Ovary (tissue), 7 donors: ENCODE measurements at regions not wholly inside any gene's neighbourhood (a gene's known extent, or its start where the extent isn't known, plus 50 kb on each side); places are given as distances from the start of the nearest gene placed in this dataset.

Experiments used
- DNase-seq, 5 donors: peaks; one replicate each; pipeline ENCODE4 v3.0.0-alpha.2; 2019 to 2020
- H3K27ac ChIP-seq, 2 donors: fragments of 200-600 bp; one replicate each; pipeline versions ENCODE4 v1.5.1 to v1.8.0; 2019 to 2022
- H3K27me3 ChIP-seq: fragments of 200-600 bp; one replicate; pipeline ENCODE4 v1.8.0; 2022
- H3K36me3 ChIP-seq: fragments of 200-600 bp; sonication (generic); one replicate; pipeline ENCODE4 v1.5.1; 2019
- H3K4me1 ChIP-seq: one replicate; pipeline ENCODE4 v1.8.1; 2013; ENCODE audit warnings: mild to moderate bottlenecking, moderate library complexity; ENCODE audit not compliant: insufficient read depth
- H3K4me3 ChIP-seq: fragments of 200-600 bp; sonication (generic); one replicate; pipeline ENCODE4 v1.5.1; 2017
- H3K9me3 ChIP-seq, 2 donors: fragments of 200-600 bp in 1 of 2; sonication (generic) in 1 of 2; one replicate each; pipeline versions ENCODE4 v1.5.1 to v1.8.1; 2013 to 2019; ENCODE audit warnings: mild to moderate bottlenecking in 1 of 2, moderate library complexity in 1 of 2
- EP300 ChIP-seq: sonication (generic); formaldehyde crosslinking; IDR thresholded peaks from one replicate; pipeline ENCODE4 v1.6.1; 2017; ENCODE audit warnings: antibody characterized with exemption
- POLR2A ChIP-seq: fragments of 450-650 bp; IDR thresholded peaks from one replicate; pipeline ENCODE4 v1.6.1; 2017; ENCODE audit warnings: antibody characterized with exemption, mild to moderate bottlenecking, moderate library complexity
- WGBS, 3 donors: extraction: QIAGEN DNeasy Blood & Tissue Kit in 1 of 3; methylation state at CpG; one replicate each; pipeline versions ENCODE4 v1.1.5 to v1.1.7; 2013 to 2017; 5-methylcytosine and 5-hydroxymethylcytosine counted together
- intact Hi-C, 4 donors: fragments of 100-400 bp; cut with DNase I; formaldehyde crosslinking; loops; one replicate each; pipeline versions ENCODE4 v1.11.0 to v1.15.1; 2022 to 2023
- TF ChIP-seq, protein P1 (sequence below), 3 donors: fragments of 450-650 bp in 2 of 3; fragments of 200-600 bp in 1 of 3; IDR thresholded peaks; one replicate each; pipeline versions ENCODE4 v1.5.1 to v1.8.0; 2016 to 2022; ENCODE audit warnings: antibody characterized with exemption in 3 of 3, mild to moderate bottlenecking in 1 of 3
- donor health status: DM: no; HTN: no; CAD: no; lungs with moderate emphysema.
- donor health status: DM: no; HTN: no; CAD: no.
- donor health status: Bipolar disorder and iron deficiency.
- donor health status: DM: no; HTN: no; CAD: no.
- donor health status: DM: yes; HTN: yes; CAD: no.

DNA sequence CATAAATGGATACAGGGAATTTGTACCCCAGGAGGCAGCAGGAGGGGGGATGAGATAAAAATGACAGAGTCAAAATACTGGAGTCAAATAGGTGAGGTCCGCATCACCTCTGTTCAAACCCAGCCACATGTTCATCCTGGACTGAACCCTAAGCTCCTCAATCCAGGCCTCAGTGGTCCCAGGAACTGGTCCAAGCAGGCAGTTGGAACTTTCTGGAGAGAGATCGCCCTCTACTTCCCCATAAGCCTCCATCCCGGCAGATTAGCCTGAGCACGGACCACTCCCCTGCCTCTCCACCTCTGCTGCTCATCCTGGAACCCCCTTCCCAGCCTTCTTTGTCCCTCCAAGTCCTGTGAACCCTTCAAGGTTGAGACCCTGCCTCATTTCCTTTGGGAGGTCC, 959.7 kb upstream of the ZNF722 start:
- no peaks in the 10 kb centered on the region for H3K27me3 ChIP-seq
- 83 to 94% (median 84%) methylated on average over 4 of the region's 4 CpGs for WGBS, 3 donors
- H3K9me3 ChIP-seq: no peaks in the 10 kb centered on the region
- H3K36me3 ChIP-seq: no peaks in the 10 kb centered on the region
- H3K27ac ChIP-seq: no peak overlapping the region
- H3K4me1 ChIP-seq: no peaks in the 10 kb centered on the region
- no peak for DNase-seq
- TF ChIP-seq, protein P1, sequence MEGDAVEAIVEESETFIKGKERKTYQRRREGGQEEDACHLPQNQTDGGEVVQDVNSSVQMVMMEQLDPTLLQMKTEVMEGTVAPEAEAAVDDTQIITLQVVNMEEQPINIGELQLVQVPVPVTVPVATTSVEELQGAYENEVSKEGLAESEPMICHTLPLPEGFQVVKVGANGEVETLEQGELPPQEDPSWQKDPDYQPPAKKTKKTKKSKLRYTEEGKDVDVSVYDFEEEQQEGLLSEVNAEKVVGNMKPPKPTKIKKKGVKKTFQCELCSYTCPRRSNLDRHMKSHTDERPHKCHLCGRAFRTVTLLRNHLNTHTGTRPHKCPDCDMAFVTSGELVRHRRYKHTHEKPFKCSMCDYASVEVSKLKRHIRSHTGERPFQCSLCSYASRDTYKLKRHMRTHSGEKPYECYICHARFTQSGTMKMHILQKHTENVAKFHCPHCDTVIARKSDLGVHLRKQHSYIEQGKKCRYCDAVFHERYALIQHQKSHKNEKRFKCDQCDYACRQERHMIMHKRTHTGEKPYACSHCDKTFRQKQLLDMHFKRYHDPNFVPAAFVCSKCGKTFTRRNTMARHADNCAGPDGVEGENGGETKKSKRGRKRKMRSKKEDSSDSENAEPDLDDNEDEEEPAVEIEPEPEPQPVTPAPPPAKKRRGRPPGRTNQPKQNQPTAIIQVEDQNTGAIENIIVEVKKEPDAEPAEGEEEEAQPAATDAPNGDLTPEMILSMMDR (IDR thresholded peaks at IDR 0.05): no peak
- TF ChIP-seq POLR2A: no peak
- no peak for TF ChIP-seq EP300
- H3K4me3 ChIP-seq: no peak overlapping the region
- intact Hi-C loops: no loop called here

DNA sequence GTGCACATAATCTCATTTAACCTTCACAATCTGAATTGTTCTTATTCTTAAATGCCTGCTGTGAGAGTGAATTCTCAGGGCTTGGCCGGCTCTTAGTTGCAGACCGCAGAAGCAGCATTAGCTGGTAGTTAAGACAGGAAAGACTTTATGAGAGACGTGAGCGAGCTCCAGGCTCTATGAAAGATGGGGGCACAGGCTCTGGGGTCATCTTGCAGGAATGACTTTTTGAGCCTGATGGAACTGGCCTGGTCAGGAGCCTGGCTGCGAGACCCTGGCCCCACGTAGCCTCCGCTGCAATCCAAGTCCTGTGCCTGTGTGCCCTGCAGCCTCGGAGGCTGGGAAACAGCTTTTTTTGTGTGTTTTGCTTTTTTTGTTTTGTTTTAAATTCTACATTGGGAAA, 958.8 kb upstream of the ZNF722 start:
- no peak for TF ChIP-seq EP300
- TF ChIP-seq, protein P1 (IDR thresholded peaks at IDR 0.05): no peak
- TF ChIP-seq POLR2A: no peak
- intact Hi-C loops: no loop called here
- Histone ChIP-seq H3K4me3 (no peak overlapping the region), H3K4me1 (no peaks in the 10 kb centered on the region), H3K9me3 (no peaks in the 10 kb centered on the region), H3K36me3 (no peaks in the 10 kb centered on the region), H3K27me3 (no peaks in the 10 kb centered on the region), H3K27ac (no peak overlapping the region)
- WGBS, 3 donors: 83 to 89% (median 87%) methylated on average over 8 of the region's 8 CpGs
- DNase-seq: no peak

DNA sequence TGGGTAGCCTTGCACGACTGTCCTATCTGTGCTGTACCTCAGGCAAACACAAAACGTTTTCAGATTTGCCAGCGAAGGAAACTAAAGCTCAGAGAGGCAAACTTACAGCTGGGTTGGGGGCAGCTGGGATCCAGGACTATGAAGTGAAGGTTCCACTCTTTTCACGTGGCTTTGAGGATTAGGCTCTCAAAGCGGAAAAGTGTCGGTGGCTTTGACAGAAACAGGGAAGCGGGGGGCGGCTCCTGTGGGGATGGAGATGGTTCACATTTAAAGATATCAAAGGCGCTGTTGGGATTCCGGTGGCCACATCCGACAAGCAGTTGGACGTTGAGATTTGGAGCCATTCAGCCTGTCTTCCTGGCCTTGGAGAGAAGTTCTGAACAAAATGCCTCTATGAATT, 958.3 kb upstream of the ZNF722 start:
- intact Hi-C loops: no loop called here
- Histone ChIP-seq H3K27ac (no peak overlapping the region), H3K27me3 (no peaks in the 10 kb centered on the region), H3K9me3 (no peaks in the 10 kb centered on the region), H3K36me3 (no peaks in the 10 kb centered on the region), H3K4me3 (no peak overlapping the region), H3K4me1 (no peaks in the 10 kb centered on the region)
- WGBS, 3 donors: 76 to 77% (median 76%) methylated on average over 12 of the region's 12 CpGs
- DNase-seq: no peak
- TF ChIP-seq, protein P1 (IDR thresholded peaks at IDR 0.05): no peak
- TF ChIP-seq EP300 (no peak), POLR2A (no peak)

DNA sequence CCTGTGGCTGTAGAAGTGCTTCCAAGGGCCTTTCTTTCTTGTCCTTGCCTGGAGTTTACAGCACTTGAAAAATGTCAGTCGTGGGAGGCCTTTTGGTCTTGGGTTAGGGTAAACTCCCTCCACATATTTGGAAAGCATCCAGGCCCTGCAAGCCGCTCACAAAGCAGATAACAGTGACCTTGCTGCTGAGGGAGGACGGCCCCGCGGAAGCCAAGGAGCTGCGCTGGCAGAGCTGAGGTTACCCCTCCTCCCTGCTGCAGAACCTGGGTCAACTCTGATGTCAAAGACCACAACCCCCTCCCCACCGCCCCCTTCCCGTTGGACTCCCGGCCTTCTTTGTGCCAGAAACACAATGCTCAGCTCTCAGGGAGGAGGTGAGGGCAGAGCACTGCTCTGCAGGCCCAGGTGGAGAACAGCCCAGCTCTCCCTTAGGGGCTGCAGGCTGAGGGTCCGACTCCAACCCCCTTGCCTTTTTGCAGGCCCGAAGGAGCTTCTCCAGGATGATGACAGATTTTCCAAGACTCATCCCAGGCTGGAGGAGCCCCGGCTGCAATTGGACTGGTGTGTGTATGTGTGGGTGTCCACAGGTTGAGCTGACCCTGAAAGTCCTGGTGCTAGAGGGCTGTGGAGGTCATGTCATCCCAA, 957.6 kb upstream of the ZNF722 start:
- WGBS, 3 donors: 70 to 76% (median 76%) methylated on average over 12 of the region's 12 CpGs
- H3K27me3 ChIP-seq: no peaks in the 10 kb centered on the region
- no peaks in the 10 kb centered on the region for H3K4me1 ChIP-seq
- intact Hi-C loops: no loop called here
- TF ChIP-seq EP300 (no peak), POLR2A (no peak)
- TF ChIP-seq, protein P1 (IDR thresholded peaks at IDR 0.05): no peak
- no peak overlapping the region for H3K27ac ChIP-seq
- H3K4me3 ChIP-seq: no peak overlapping the region
- DNase-seq: no peak
- H3K9me3 ChIP-seq: no peaks in the 10 kb centered on the region
- H3K36me3 ChIP-seq: no peaks in the 10 kb centered on the region
